ENCODE measurements at regions not wholly inside any gene's neighbourhood (a gene's known extent, or its start where the extent isn't known, plus 50 kb on each side); places are given as distances from the start of the nearest gene placed in this dataset.

DNA sequence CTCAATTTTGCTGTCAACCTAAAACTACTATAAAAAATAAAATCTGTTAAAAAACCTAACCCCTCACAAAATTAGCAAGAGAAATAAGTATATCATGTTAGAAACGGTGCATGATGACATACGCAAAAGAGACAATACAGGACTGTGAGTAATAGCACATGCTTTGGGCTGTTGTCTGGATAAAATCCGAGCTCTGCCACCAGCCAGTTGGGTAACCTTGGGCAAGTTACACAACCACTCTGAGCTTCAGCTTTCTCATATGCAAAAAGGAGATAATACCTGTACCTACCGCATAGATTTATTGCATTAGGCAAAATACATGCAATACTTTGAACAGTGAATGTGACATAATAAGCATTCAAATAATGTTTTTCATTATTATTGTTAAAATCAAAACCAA lies 481.7 kb downstream of the TLE1 start:
- Histone ChIP-seq H3K27ac (ENCODE audit: control insufficient read depth, insufficient read depth, low read length) (no peak overlapping the region), H3K36me3 (ENCODE audit: control insufficient read depth in 2 of 2, extremely low read depth in 1 of 2, insufficient read depth in 2 of 2, low read length in 2 of 2) (no peaks in the 10 kb centered on the region), H3K9me1 (ENCODE audit: control insufficient read depth, extremely low read depth, insufficient read depth, low read length) (no peaks in the 10 kb centered on the region), H3K27me3 (ENCODE audit: control insufficient read depth, extremely low read depth, insufficient read depth, low read length) (no peaks in the 10 kb centered on the region), H3K79me2 (ENCODE audit: control insufficient read depth, insufficient read depth, low read length) (no peaks in the 10 kb centered on the region), H3K9me3 (ENCODE audit: control insufficient read depth, low read depth, low read length) (no peaks in the 10 kb centered on the region), H2AFZ (ENCODE audit: control insufficient read depth, low read length) (no peak overlapping the region), H3K9ac (ENCODE audit: control insufficient read depth, extremely low read depth, insufficient read depth, low read length) (no peak overlapping the region), H4K20me1 (ENCODE audit: control insufficient read depth, extremely low read depth, insufficient read depth, low read length) (no peaks in the 10 kb centered on the region), H3K4me3 (ENCODE audit: control insufficient read depth in 2 of 3, extremely low read depth in 1 of 3, insufficient read depth in 2 of 3, low read depth in 1 of 3, low read length in 3 of 3) (no peak overlapping the region), H3K4me1 (ENCODE audit: control insufficient read depth, extremely low read depth, insufficient read depth, low read length) (no peaks in the 10 kb centered on the region), H3K4me2 (ENCODE audit: control insufficient read depth, extremely low read depth, insufficient read depth, low read depth, low read length) (no peak overlapping the region)
- dilution Hi-C loops (cut with MboI; ENCODE audit: extremely low pct_ligation_motif_present, low sequenced_read_pairs) = no loop called here
- TF ChIP-seq EZH2 (IDR thresholded peaks at IDR 0.05; ENCODE audit: low read length) = no peak
- TF ChIP-seq, protein P1, sequence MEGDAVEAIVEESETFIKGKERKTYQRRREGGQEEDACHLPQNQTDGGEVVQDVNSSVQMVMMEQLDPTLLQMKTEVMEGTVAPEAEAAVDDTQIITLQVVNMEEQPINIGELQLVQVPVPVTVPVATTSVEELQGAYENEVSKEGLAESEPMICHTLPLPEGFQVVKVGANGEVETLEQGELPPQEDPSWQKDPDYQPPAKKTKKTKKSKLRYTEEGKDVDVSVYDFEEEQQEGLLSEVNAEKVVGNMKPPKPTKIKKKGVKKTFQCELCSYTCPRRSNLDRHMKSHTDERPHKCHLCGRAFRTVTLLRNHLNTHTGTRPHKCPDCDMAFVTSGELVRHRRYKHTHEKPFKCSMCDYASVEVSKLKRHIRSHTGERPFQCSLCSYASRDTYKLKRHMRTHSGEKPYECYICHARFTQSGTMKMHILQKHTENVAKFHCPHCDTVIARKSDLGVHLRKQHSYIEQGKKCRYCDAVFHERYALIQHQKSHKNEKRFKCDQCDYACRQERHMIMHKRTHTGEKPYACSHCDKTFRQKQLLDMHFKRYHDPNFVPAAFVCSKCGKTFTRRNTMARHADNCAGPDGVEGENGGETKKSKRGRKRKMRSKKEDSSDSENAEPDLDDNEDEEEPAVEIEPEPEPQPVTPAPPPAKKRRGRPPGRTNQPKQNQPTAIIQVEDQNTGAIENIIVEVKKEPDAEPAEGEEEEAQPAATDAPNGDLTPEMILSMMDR (optimal IDR thresholded peaks at IDR 0.05 in 1 of 3, IDR thresholded peaks at IDR 0.05 in 1 of 3, conservative IDR thresholded peaks at IDR 0.05 in 1 of 3; ENCODE audit: extremely low read depth in 1 of 3, insufficient read depth in 2 of 3, low read length in 3 of 3) = no peak
- DNase-seq (ENCODE audit: low read depth, low spot score) (no peak), FAIRE-seq (no peak)

DNA sequence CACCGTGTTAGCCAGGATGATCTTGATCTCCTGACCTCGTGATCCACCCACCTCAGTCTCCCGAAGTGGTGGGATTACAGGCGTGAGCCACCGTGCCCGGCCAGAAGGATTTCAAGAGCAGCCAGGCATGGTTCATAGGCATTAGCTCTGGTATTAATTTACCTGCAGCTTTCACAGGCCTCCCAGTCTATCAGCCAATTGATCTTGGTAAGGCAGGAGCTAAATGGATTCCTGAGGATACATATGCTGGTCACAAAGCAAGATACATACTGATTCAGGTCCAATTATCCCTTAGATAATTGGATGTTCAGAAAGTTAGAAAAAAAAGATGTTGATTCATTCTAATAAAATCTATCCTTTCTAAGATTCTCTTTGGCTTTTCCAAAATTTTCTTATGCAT lies 487.1 kb downstream of the TLE1 start:
- DNase-seq (ENCODE audit: low read depth, low spot score) = no peak
- dilution Hi-C loops (cut with MboI; ENCODE audit: extremely low pct_ligation_motif_present, low sequenced_read_pairs) = no loop called here
- no peaks in the 10 kb centered on the region for H3K27me3 ChIP-seq (ENCODE audit: control insufficient read depth, extremely low read depth, insufficient read depth, low read length)
- H3K27ac ChIP-seq (ENCODE audit: control insufficient read depth, insufficient read depth, low read length) = no peak overlapping the region
- H3K4me1 ChIP-seq (ENCODE audit: control insufficient read depth, extremely low read depth, insufficient read depth, low read length) = no peaks in the 10 kb centered on the region
- no peaks in the 10 kb centered on the region for H3K9me1 ChIP-seq (ENCODE audit: control insufficient read depth, extremely low read depth, insufficient read depth, low read length)
- FAIRE-seq = no peak
- no peaks in the 10 kb centered on the region for H3K79me2 ChIP-seq (ENCODE audit: control insufficient read depth, insufficient read depth, low read length)
- TF ChIP-seq, protein P1 (optimal IDR thresholded peaks at IDR 0.05 in 1 of 3, IDR thresholded peaks at IDR 0.05 in 1 of 3, conservative IDR thresholded peaks at IDR 0.05 in 1 of 3; ENCODE audit: extremely low read depth in 1 of 3, insufficient read depth in 2 of 3, low read length in 3 of 3) = no peak
- H4K20me1 ChIP-seq (ENCODE audit: control insufficient read depth, extremely low read depth, insufficient read depth, low read length) = no peaks in the 10 kb centered on the region
- no peak overlapping the region for H3K9ac ChIP-seq (ENCODE audit: control insufficient read depth, extremely low read depth, insufficient read depth, low read length)
- no peaks in the 10 kb centered on the region for H3K36me3 ChIP-seq (ENCODE audit: control insufficient read depth in 2 of 2, extremely low read depth in 1 of 2, insufficient read depth in 2 of 2, low read length in 2 of 2)
- H2AFZ ChIP-seq (ENCODE audit: control insufficient read depth, low read length) = no peak overlapping the region
- H3K4me3 ChIP-seq (ENCODE audit: control insufficient read depth in 2 of 3, extremely low read depth in 1 of 3, insufficient read depth in 2 of 3, low read depth in 1 of 3, low read length in 3 of 3) = no peak overlapping the region
- no peaks in the 10 kb centered on the region for H3K9me3 ChIP-seq (ENCODE audit: control insufficient read depth, low read depth, low read length)
- no peak overlapping the region for H3K4me2 ChIP-seq (ENCODE audit: control insufficient read depth, extremely low read depth, insufficient read depth, low read depth, low read length)
